GM19438 (cell line): ENCODE measurements at regions not wholly inside any gene's neighbourhood (a gene's known extent, or its start where the extent isn't known, plus 50 kb on each side); places are given as distances from the start of the nearest gene placed in this dataset.

Experiments
- ATAC-seq: cut with Tn5 transposase; IDR thresholded peaks from one replicate; pipeline ENCODE4 v1.9.1; 2021; ENCODE audit warnings: low read depth; ENCODE audit not compliant: unreplicated experiment

- no peak for ATAC-seq
Observed at GRCh38 chr1:38134294-38134755, 87.7 kb upstream of the POU3F1 start.

DNA sequence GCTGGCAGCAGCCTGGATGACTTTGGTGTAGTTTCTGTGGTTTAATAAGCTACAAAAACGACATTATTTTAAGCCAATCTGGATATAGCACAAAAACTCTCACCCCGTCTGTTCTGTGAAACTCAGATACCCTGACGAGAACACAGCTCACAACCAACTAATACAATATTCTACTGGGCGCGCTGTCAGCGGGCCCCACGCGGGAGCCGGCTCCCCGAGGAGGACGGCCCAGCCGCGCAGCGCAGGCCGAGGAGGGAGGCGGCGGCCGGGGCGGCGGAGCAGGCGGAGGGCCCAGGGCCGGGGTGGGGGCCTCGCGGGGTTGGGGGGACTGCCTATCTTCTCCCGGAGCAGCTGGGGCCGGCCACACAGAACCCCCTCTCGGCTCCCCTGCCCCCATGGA lies 87.2 kb upstream of the POU3F1 start:
- ATAC-seq: no peak

DNA sequence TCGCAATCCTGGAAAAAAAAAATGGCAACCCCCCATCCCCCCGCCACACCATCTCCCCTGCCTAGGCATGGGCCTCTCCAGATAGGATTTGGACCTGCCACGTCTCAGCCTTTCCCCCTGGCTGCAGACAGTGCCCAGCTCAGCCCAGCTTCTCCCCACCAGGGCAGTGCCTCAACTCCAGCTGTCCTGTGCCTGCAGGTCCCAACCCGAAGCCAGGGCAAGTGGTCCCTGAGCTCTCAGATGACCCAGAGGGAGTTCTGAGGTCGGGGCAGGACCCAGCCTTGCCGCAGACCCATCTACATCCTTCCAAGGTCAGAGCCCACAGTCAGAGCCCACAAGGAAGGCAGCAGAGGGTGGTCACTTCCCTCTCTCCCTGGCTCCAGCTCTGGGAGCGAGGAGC lies 86.7 kb upstream of the POU3F1 start:
- no peak for ATAC-seq

- ATAC-seq: no peak
Observed at GRCh38 chr1:38132681-38133080, 86.1 kb upstream of the POU3F1 start.

- ATAC-seq: no peak
Observed at GRCh38 chr1:38131024-38131585, 84.5 kb upstream of the POU3F1 start.

GRCh38 chr1:38129971-38130370 lies 83.4 kb upstream of the POU3F1 start:
- ATAC-seq: no peak

DNA sequence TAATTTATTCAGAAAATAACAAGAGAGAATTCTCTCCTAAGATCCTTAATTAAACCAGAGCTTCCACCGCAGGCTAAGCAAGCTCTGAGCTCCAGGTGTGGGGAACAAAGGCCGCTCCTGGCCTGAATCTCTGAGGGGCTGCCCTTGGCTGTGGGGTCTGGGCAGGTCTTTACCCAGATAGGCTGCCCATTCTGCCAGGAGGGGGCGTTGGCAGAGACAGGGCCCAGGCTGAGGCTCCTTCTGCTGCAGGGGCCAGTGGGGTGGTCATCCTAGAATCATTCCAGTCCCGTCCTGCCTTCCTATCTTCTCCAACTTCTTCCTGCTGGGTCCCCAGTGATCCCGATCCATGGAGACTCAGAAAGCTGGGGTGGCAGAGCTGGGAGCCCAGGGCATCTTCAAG lies 82.9 kb upstream of the POU3F1 start:
- no peak for ATAC-seq

- no peak for ATAC-seq
Observed at GRCh38 chr1:38128926-38129453, 82.4 kb upstream of the POU3F1 start.

- ATAC-seq: no peak
Observed at GRCh38 chr1:38128511-38128910, 81.9 kb upstream of the POU3F1 start.

DNA sequence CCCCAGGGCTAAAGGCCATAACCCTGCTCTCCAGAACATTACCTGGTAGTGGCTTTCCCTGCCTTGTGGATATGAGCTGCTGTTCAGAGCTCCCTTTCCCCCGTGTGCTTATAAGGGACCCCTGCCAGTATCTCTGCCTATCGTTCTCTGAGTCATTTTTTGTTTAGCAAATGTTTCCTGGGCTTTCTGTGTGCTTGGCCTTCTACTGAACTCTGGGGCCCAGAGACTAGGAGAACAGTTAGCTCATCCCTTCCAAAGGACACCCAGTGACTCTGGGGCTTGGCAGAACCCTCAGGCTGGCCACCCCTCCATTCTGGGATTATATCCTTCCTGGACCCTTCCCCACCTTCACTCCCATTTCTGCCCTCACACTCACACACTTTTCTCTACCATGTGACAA lies 80.8 kb upstream of the POU3F1 start:
- no peak for ATAC-seq

GRCh38 chr1:38126970-38127369 lies 80.4 kb upstream of the POU3F1 start:
- ATAC-seq: no peak

DNA sequence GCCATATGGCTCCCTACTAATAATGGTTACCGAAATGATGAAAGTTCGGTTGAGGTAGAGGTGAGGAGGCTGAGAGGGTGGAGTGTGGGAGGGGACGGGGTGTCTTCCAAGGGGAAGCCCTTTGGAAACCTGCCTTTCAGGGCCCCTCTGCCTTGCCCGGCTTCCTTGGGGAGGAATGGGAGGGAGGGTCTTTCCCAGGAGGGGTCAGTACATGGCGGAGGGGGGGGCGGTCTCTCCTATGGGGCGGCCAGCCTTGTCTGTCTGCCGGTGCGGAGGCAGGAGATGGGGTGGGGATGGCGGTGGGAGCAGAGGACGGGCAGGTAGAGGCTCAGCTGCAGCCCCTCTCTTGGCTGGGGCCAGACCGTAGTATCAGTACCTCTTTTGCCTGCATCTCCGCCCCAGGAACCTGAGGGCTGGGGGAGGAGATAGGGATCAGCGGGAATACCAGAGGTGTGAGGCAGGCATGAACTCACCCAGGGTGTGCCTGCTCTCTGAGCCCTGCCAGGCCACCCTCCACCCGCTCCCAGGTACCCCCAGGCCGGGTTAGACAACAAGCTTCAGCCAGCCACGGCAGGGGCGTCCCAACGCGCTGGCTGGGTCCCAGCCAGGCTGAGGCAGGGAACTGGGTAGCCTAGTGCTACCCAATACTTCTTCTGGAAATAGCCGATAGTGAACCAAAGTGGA lies 79.4 kb upstream of the POU3F1 start:
- ATAC-seq: no peak

- ATAC-seq: no peak
Observed at GRCh38 chr1:38125016-38125415, 78.4 kb upstream of the POU3F1 start.

GRCh38 chr1:38123356-38124135 lies 77.0 kb upstream of the POU3F1 start:
- no peak for ATAC-seq

- ATAC-seq: no peak
Observed at GRCh38 chr1:38121231-38121680, 74.7 kb upstream of the POU3F1 start.

- no peak for ATAC-seq
Observed at GRCh38 chr1:38120552-38121230, 74.1 kb upstream of the POU3F1 start.

GRCh38 chr1:38118976-38119375 lies 72.4 kb upstream of the POU3F1 start:
- no peak for ATAC-seq

DNA sequence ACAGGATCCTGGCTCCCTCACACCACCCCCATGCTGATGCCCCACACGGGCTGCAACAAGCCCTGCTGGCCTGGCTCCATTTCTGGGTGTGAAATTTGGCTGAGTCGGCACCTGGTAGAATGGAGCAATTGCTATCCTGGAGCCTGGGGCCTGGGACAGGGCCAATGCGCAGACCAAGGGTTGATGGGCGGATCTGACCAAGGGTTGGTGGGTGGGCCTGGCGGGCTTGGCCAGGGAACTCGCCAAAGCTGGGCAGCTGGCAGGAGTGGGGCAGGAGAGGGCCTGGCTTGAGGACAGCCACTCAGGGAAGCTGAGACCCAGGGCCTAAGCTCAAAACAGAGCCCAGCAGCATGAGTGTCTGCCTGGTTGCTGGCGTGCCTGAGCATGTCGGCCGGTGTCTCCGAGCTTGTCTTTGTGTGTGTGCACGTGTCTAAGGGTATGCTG lies 70.9 kb upstream of the POU3F1 start:
- no peak for ATAC-seq

DNA sequence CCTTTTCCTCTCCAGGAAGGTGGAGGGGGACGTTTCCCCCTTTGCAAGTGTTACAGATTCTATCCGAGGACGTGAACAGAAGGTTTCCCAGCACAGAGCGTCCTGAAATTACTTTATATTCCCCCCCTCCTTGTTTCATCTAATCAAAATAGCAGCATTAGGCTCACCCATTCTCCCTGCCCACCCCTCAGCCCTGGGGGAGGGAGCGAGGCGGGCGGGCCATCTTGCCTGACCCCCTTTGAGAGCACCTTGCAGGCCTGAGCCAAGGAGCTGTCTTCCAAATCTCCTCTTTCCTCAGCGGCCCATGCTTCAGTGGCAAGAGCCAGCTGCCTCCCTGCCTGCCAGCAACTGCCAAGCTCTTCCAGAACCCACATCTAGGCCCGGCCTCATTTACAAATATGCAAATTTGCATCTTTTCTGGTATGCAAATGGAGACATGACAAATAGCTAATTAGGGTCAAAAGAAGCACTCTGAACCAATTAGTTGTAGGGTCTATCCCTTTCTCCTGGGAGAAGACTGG lies 69.1 kb upstream of the POU3F1 start:
- ATAC-seq: no peak

GRCh38 chr1:38115226-38115625 lies 68.6 kb upstream of the POU3F1 start:
- no peak for ATAC-seq
